MM.1S (cell line): ENCODE measurements at regions not wholly inside any gene's neighbourhood (a gene's known extent, or its start where the extent isn't known, plus 50 kb on each side); places are given as distances from the start of the nearest gene placed in this dataset.

ENCODE experiments used
- DNase-seq: peaks from one replicate; pipeline ENCODE4 v3.0.0-alpha.2; 2015
- H2AFZ ChIP-seq: fragments of 300-600 bp; sonication (generic); 2 replicates; pipeline ENCODE4 v1.6.0; 2016; ENCODE audit warnings: antibody characterized with exemption, low read length
- H3F3A ChIP-seq: fragments of 300-600 bp; sonication (generic); 2 replicates; pipeline ENCODE4 v1.6.1; 2016; ENCODE audit warnings: mild to moderate bottlenecking, antibody characterized with exemption, low read length, moderate library complexity, mixed read lengths; ENCODE audit not compliant: insufficient read depth
- H3K27ac ChIP-seq: fragments of 300-600 bp; sonication (generic); 2 replicates; pipeline ENCODE4 v1.5.1; 2016; ENCODE audit warnings: mild to moderate bottlenecking, low read length
- H3K27me3 ChIP-seq: fragments of 300-600 bp; sonication (generic); replicated peaks from 2 replicates; pipeline ENCODE4 v1.6.0; 2016; ENCODE audit warnings: low read length; ENCODE audit not compliant: insufficient read depth
- H3K36me3 ChIP-seq: fragments of 300-600 bp; sonication (generic); replicated peaks from 2 replicates; pipeline ENCODE4 v1.6.1; 2016; ENCODE audit warnings: mild to moderate bottlenecking, low read length, mixed read lengths; ENCODE audit not compliant: insufficient read depth
- H3K4me1 ChIP-seq: fragments of 300-600 bp; sonication (generic); 2 replicates; pipeline ENCODE4 v1.6.1; 2016; ENCODE audit warnings: low read length, mixed read lengths
- H3K4me2 ChIP-seq: fragments of 300-600 bp; sonication (generic); 2 replicates; pipeline ENCODE4 v1.6.0; 2016; ENCODE audit warnings: low read depth, low read length
- H3K4me3 ChIP-seq: fragments of 300-600 bp; sonication (generic); 2 replicates; pipeline ENCODE4 v1.5.1; 2016; ENCODE audit warnings: low read length, mixed read lengths
- H3K79me2 ChIP-seq: fragments of 300-600 bp; sonication (generic); 2 replicates; pipeline ENCODE4 v1.6.1; 2016; ENCODE audit warnings: mixed run types, low read length, mixed read lengths
- H3K9ac ChIP-seq: fragments of 300-600 bp; sonication (generic); 2 replicates; pipeline ENCODE4 v1.6.1; 2016; ENCODE audit warnings: low read length, mixed read lengths
- H3K9me2 ChIP-seq: fragments of 300-600 bp; sonication (generic); replicated peaks from 2 replicates; pipeline ENCODE4 v1.6.1; 2016; ENCODE audit warnings: mild to moderate bottlenecking, low read length, mixed read lengths; ENCODE audit not compliant: insufficient read depth
- H3K9me3 ChIP-seq: fragments of 300-600 bp; sonication (generic); replicated peaks from 2 replicates; pipeline ENCODE4 v1.6.1; 2016; ENCODE audit warnings: mild to moderate bottlenecking, low read length, mixed read lengths; ENCODE audit not compliant: insufficient read depth
- H4K20me1 ChIP-seq: fragments of 300-600 bp; sonication (generic); 2 replicates; pipeline ENCODE4 v1.6.1; 2016; ENCODE audit warnings: mild to moderate bottlenecking, low read length, moderate library complexity, mixed read lengths; ENCODE audit not compliant: insufficient read depth
- CTCF ChIP-seq: fragments of 300-600 bp; sonication (generic); IDR thresholded peaks from 2 replicates; pipeline ENCODE4 v1.5.1; 2016; ENCODE audit warnings: antibody characterized with exemption, low read length, mixed read lengths
- EZH2 ChIP-seq: fragments of 300-600 bp; sonication (generic); optimal IDR thresholded peaks from 2 replicates; pipeline ENCODE3; 2017; ENCODE audit warnings: low read depth, mild to moderate bottlenecking, antibody characterized with exemption, low read length, mixed read lengths
- EZH2phosphoT487 ChIP-seq: fragments of 300-600 bp; sonication (generic); IDR thresholded peaks from 2 replicates; pipeline ENCODE4 v1.6.1; 2018; ENCODE audit warnings: antibody characterized with exemption, low read length

- DNase-seq = no peak
- Histone ChIP-seq H4K20me1 (no peaks in the 10 kb centered on the region), H3K27ac (no peak overlapping the region), H3K27me3 (no peaks in the 10 kb centered on the region), H3K4me3 (no peak overlapping the region), H3K4me2 (no peak overlapping the region), H3K9me3 (no peaks in the 10 kb centered on the region), H3K4me1 (no peaks in the 10 kb centered on the region), H3K79me2 (no peaks in the 10 kb centered on the region), H3K36me3 (no peaks in the 10 kb centered on the region), H3K9me2 (no peaks in the 10 kb centered on the region), H3F3A (no peaks in the 10 kb centered on the region), H2AFZ (no peak overlapping the region), H3K9ac (no peak overlapping the region)
- no peak for TF ChIP-seq CTCF
- TF ChIP-seq EZH2 = no peak
- no peak for TF ChIP-seq EZH2phosphoT487
These were observed 176.9 kb upstream of the STT3B start for GRCh38 chr3:31355807-31356206.

- H3F3A ChIP-seq = no peaks in the 10 kb centered on the region
- H4K20me1 ChIP-seq = no peaks in the 10 kb centered on the region
- no peak overlapping the region for H3K4me2 ChIP-seq
- no peaks in the 10 kb centered on the region for H3K36me3 ChIP-seq
- no peak overlapping the region for H2AFZ ChIP-seq
- H3K9ac ChIP-seq = no peak overlapping the region
- H3K9me3 ChIP-seq = no peaks in the 10 kb centered on the region
- DNase-seq = no peak
- no peaks in the 10 kb centered on the region for H3K4me1 ChIP-seq
- no peak for TF ChIP-seq EZH2phosphoT487
- no peak for TF ChIP-seq EZH2
- no peak for TF ChIP-seq CTCF
- H3K9me2 ChIP-seq = no peaks in the 10 kb centered on the region
- no peaks in the 10 kb centered on the region for H3K79me2 ChIP-seq
- H3K27me3 ChIP-seq = no peaks in the 10 kb centered on the region
- no peak overlapping the region for H3K4me3 ChIP-seq
- H3K27ac ChIP-seq = no peak overlapping the region
These were observed 175.8 kb upstream of the STT3B start for GRCh38 chr3:31356941-31357340.

- no peaks in the 10 kb centered on the region for H4K20me1 ChIP-seq
- H3K27ac ChIP-seq = no peak overlapping the region
- no peaks in the 10 kb centered on the region for H3K9me2 ChIP-seq
- no peak overlapping the region for H3K4me2 ChIP-seq
- no peaks in the 10 kb centered on the region for H3K27me3 ChIP-seq
- H3K4me3 ChIP-seq = no peak overlapping the region
- H3K9ac ChIP-seq = no peak overlapping the region
- H3K4me1 ChIP-seq = no peaks in the 10 kb centered on the region
- DNase-seq = no peak
- no peaks in the 10 kb centered on the region for H3K79me2 ChIP-seq
- H3F3A ChIP-seq = no peaks in the 10 kb centered on the region
- TF ChIP-seq EZH2 (no peak), CTCF (no peak), EZH2phosphoT487 (no peak)
- H2AFZ ChIP-seq = no peak overlapping the region
- H3K36me3 ChIP-seq = no peaks in the 10 kb centered on the region
- H3K9me3 ChIP-seq = no peaks in the 10 kb centered on the region
These were observed 175.3 kb upstream of the STT3B start for GRCh38 chr3:31357451-31357850.
